ENCODE measurements at regions not wholly inside any gene's neighbourhood (a gene's known extent, or its start where the extent isn't known, plus 50 kb on each side); places are given as distances from the start of the nearest gene placed in this dataset.
"Not testable (repeated sequence)": the region's sequence is repeated elsewhere in the genome, so short reads cannot be mapped to it uniquely, and the experiment has no call there.

DNA sequence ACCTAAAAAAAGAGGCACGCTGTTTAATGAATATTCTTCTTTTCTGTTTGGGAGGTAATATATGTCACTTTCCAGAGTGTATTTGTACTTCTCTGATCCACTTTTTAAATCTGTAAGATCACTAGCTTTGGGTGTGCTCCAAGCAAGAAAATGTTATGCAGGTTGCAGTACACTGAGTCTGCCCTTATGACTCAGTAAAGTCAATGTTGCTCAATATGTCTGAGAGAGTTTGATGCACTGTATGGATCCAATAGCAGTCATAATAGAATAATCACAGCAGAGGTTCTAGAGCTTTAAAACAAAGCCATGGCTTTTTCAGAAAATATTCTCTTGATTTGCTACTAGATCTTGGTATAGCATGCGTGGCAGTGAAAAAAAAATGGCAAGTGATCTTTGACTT, 525.3 kb upstream of the HTR1E start:
- intact Hi-C loops (cut with DNase I): no loop called here
- no peak for DNase-seq
- Histone ChIP-seq H3K36me3 (no peaks in the 10 kb centered on the region), H3K4me3 (no peak overlapping the region), H3K27me3 (no peaks in the 10 kb centered on the region), H3K4me1 (no peaks in the 10 kb centered on the region), H3K27ac (no peak overlapping the region), H3K9me3 (no peaks in the 10 kb centered on the region)
- peak in 1 of 4 donors; percentile 30 for ATAC-seq
- TF ChIP-seq CTCF (IDR thresholded peaks at IDR 0.05) (no peak), POLR2A (IDR thresholded peaks at IDR 0.05) (no peak)
- WGBS (ENCODE audit: insufficient coverage, low coverage, low lambda C conversion rate, missing lambda C conversion rate): 74% methylated on average over 2 of the region's 2 CpGs

GRCh38 chr6:86407128-86407527, 530.2 kb upstream of the HTR1E start:
- no peak for DNase-seq
- ATAC-seq: no peak
- Histone ChIP-seq H3K4me3 (no peak overlapping the region), H3K4me1 (no peaks in the 10 kb centered on the region), H3K27ac (no peak overlapping the region), H3K36me3 (no peaks in the 10 kb centered on the region), H3K27me3 (no peaks in the 10 kb centered on the region), H3K9me3 (no peaks in the 10 kb centered on the region)
- TF ChIP-seq CTCF (IDR thresholded peaks at IDR 0.05): no peak
- TF ChIP-seq POLR2A (IDR thresholded peaks at IDR 0.05): no peak
- 25% methylated on average over 1 of the region's 2 CpGs for WGBS (ENCODE audit: insufficient coverage, low coverage, low lambda C conversion rate, missing lambda C conversion rate)
- intact Hi-C loops (cut with DNase I): no loop called here

GRCh38 chr6:86392850-86393249, 544.5 kb upstream of the HTR1E start:
- H3K9me3 ChIP-seq; H3K4me1 ChIP-seq; H3K4me3 ChIP-seq; H3K36me3 ChIP-seq; H3K27ac ChIP-seq; ATAC-seq; intact Hi-C loops (cut with DNase I); H3K27me3 ChIP-seq; DNase-seq: not testable (repeated sequence)
- WGBS (ENCODE audit: insufficient coverage, low coverage, low lambda C conversion rate, missing lambda C conversion rate): 29% methylated on average over 1 of the region's 3 CpGs

GRCh38 chr6:86380571-86381125, 556.7 kb upstream of the HTR1E start:
- TF ChIP-seq CTCF (IDR thresholded peaks at IDR 0.05) (no peak), POLR2A (IDR thresholded peaks at IDR 0.05) (no peak)
- ATAC-seq: no peak
- WGBS (ENCODE audit: insufficient coverage, low coverage, low lambda C conversion rate, missing lambda C conversion rate): 68% methylated on average over 2 of the region's 3 CpGs
- no peaks in the 10 kb centered on the region for H3K4me1 ChIP-seq
- intact Hi-C loops (cut with DNase I): no loop called here
- H3K36me3 ChIP-seq: no peaks in the 10 kb centered on the region
- H3K4me3 ChIP-seq: no peak overlapping the region
- DNase-seq: no peak
- H3K27me3 ChIP-seq: no peaks in the 10 kb centered on the region
- H3K9me3 ChIP-seq: no peaks in the 10 kb centered on the region
- H3K27ac ChIP-seq: no peak overlapping the region

- no peak for DNase-seq
- Histone ChIP-seq H3K9me3 (no peaks in the 10 kb centered on the region), H3K4me3 (no peak overlapping the region), H3K4me1 (no peaks in the 10 kb centered on the region), H3K36me3 (no peaks in the 10 kb centered on the region), H3K27ac (no peak overlapping the region), H3K27me3 (no peaks in the 10 kb centered on the region)
- TF ChIP-seq POLR2A (IDR thresholded peaks at IDR 0.05) (no peak), CTCF (IDR thresholded peaks at IDR 0.05) (no peak)
- 41% methylated on average over 3 of the region's 4 CpGs for WGBS (ENCODE audit: insufficient coverage, low coverage, low lambda C conversion rate, missing lambda C conversion rate)
- intact Hi-C loops (cut with DNase I): no loop called here
- ATAC-seq: no peak
These were observed 579.5 kb upstream of the HTR1E start for GRCh38 chr6:86357877-86358276.

Data from right lobe of liver (tissue), 6 donors.